ENCODE measurements at regions not wholly inside any gene's neighbourhood (a gene's known extent, or its start where the extent isn't known, plus 50 kb on each side); places are given as distances from the start of the nearest gene placed in this dataset.

- no peaks in the 10 kb centered on the region for H3K9me3 ChIP-seq (ENCODE audit: control insufficient read depth, low read depth, low read length)
- no peak for FAIRE-seq
- H3K27ac ChIP-seq (ENCODE audit: control insufficient read depth, insufficient read depth, low read length): no peak overlapping the region
- no peak overlapping the region for H3K9ac ChIP-seq (ENCODE audit: control insufficient read depth, extremely low read depth, insufficient read depth, low read length)
- DNase-seq (ENCODE audit: low read depth, low spot score): no peak
- H3K27me3 ChIP-seq (ENCODE audit: control insufficient read depth, extremely low read depth, insufficient read depth, low read length): no peaks in the 10 kb centered on the region
- dilution Hi-C loops (cut with MboI; ENCODE audit: extremely low pct_ligation_motif_present, low sequenced_read_pairs): no loop called here
- no peak overlapping the region for H3K4me3 ChIP-seq (ENCODE audit: control insufficient read depth in 2 of 3, extremely low read depth in 1 of 3, insufficient read depth in 2 of 3, low read depth in 1 of 3, low read length in 3 of 3)
- no peaks in the 10 kb centered on the region for H3K9me1 ChIP-seq (ENCODE audit: control insufficient read depth, extremely low read depth, insufficient read depth, low read length)
- no peaks in the 10 kb centered on the region for H3K36me3 ChIP-seq (ENCODE audit: control insufficient read depth in 2 of 2, extremely low read depth in 1 of 2, insufficient read depth in 2 of 2, low read length in 2 of 2)
- no peaks in the 10 kb centered on the region for H3K4me1 ChIP-seq (ENCODE audit: control insufficient read depth, extremely low read depth, insufficient read depth, low read length)
- no peaks in the 10 kb centered on the region for H4K20me1 ChIP-seq (ENCODE audit: control insufficient read depth, extremely low read depth, insufficient read depth, low read length)
- TF ChIP-seq EZH2 (IDR thresholded peaks at IDR 0.05; ENCODE audit: low read length) (no peak), CTCF (optimal IDR thresholded peaks at IDR 0.05 in 1 of 3, IDR thresholded peaks at IDR 0.05 in 1 of 3, conservative IDR thresholded peaks at IDR 0.05 in 1 of 3; ENCODE audit: extremely low read depth in 1 of 3, insufficient read depth in 2 of 3, low read length in 3 of 3) (no peak)
- H3K4me2 ChIP-seq (ENCODE audit: control insufficient read depth, extremely low read depth, insufficient read depth, low read depth, low read length): no peak overlapping the region
- H2AFZ ChIP-seq (ENCODE audit: control insufficient read depth, low read length): no peak overlapping the region
- no peaks in the 10 kb centered on the region for H3K79me2 ChIP-seq (ENCODE audit: control insufficient read depth, insufficient read depth, low read length)
Measured at GRCh38 chr12:87365423-87365822, 663.8 kb downstream of the C12orf50 start.

- no peaks in the 10 kb centered on the region for H3K27me3 ChIP-seq (ENCODE audit: control insufficient read depth, extremely low read depth, insufficient read depth, low read length)
- TF ChIP-seq EZH2 (IDR thresholded peaks at IDR 0.05; ENCODE audit: low read length): no peak
- no peak overlapping the region for H3K27ac ChIP-seq (ENCODE audit: control insufficient read depth, insufficient read depth, low read length)
- H2AFZ ChIP-seq (ENCODE audit: control insufficient read depth, low read length): no peak overlapping the region
- H3K4me2 ChIP-seq (ENCODE audit: control insufficient read depth, extremely low read depth, insufficient read depth, low read depth, low read length): no peak overlapping the region
- dilution Hi-C loops (cut with MboI; ENCODE audit: extremely low pct_ligation_motif_present, low sequenced_read_pairs): no loop called here
- H3K4me3 ChIP-seq (ENCODE audit: control insufficient read depth in 2 of 3, extremely low read depth in 1 of 3, insufficient read depth in 2 of 3, low read depth in 1 of 3, low read length in 3 of 3): no peak overlapping the region
- no peaks in the 10 kb centered on the region for H3K9me3 ChIP-seq (ENCODE audit: control insufficient read depth, low read depth, low read length)
- no peaks in the 10 kb centered on the region for H3K4me1 ChIP-seq (ENCODE audit: control insufficient read depth, extremely low read depth, insufficient read depth, low read length)
- H3K9me1 ChIP-seq (ENCODE audit: control insufficient read depth, extremely low read depth, insufficient read depth, low read length): no peaks in the 10 kb centered on the region
- no peak overlapping the region for H3K9ac ChIP-seq (ENCODE audit: control insufficient read depth, extremely low read depth, insufficient read depth, low read length)
- H4K20me1 ChIP-seq (ENCODE audit: control insufficient read depth, extremely low read depth, insufficient read depth, low read length): no peaks in the 10 kb centered on the region
- no peaks in the 10 kb centered on the region for H3K79me2 ChIP-seq (ENCODE audit: control insufficient read depth, insufficient read depth, low read length)
- DNase-seq (ENCODE audit: low read depth, low spot score) (no peak), FAIRE-seq (no peak)
- H3K36me3 ChIP-seq (ENCODE audit: control insufficient read depth in 2 of 2, extremely low read depth in 1 of 2, insufficient read depth in 2 of 2, low read length in 2 of 2): no peaks in the 10 kb centered on the region
Measured at GRCh38 chr12:87363497-87364084, 665.6 kb downstream of the C12orf50 start.

GRCh38 chr12:87349681-87350080 lies 679.5 kb downstream of the C12orf50 start:
- H3K9me3 ChIP-seq (ENCODE audit: control insufficient read depth, low read depth, low read length): no peaks in the 10 kb centered on the region
- no peaks in the 10 kb centered on the region for H3K9me1 ChIP-seq (ENCODE audit: control insufficient read depth, extremely low read depth, insufficient read depth, low read length)
- no peak overlapping the region for H3K9ac ChIP-seq (ENCODE audit: control insufficient read depth, extremely low read depth, insufficient read depth, low read length)
- DNase-seq (ENCODE audit: low read depth, low spot score) (no peak), FAIRE-seq (no peak)
- TF ChIP-seq CTCF (optimal IDR thresholded peaks at IDR 0.05 in 1 of 3, IDR thresholded peaks at IDR 0.05 in 1 of 3, conservative IDR thresholded peaks at IDR 0.05 in 1 of 3; ENCODE audit: extremely low read depth in 1 of 3, insufficient read depth in 2 of 3, low read length in 3 of 3): no peak
- TF ChIP-seq EZH2 (IDR thresholded peaks at IDR 0.05; ENCODE audit: low read length): no peak
- no peak overlapping the region for H3K4me3 ChIP-seq (ENCODE audit: control insufficient read depth in 2 of 3, extremely low read depth in 1 of 3, insufficient read depth in 2 of 3, low read depth in 1 of 3, low read length in 3 of 3)
- H3K27me3 ChIP-seq (ENCODE audit: control insufficient read depth, extremely low read depth, insufficient read depth, low read length): no peaks in the 10 kb centered on the region
- H3K4me1 ChIP-seq (ENCODE audit: control insufficient read depth, extremely low read depth, insufficient read depth, low read length): no peaks in the 10 kb centered on the region
- no peaks in the 10 kb centered on the region for H4K20me1 ChIP-seq (ENCODE audit: control insufficient read depth, extremely low read depth, insufficient read depth, low read length)
- no peaks in the 10 kb centered on the region for H3K36me3 ChIP-seq (ENCODE audit: control insufficient read depth in 2 of 2, extremely low read depth in 1 of 2, insufficient read depth in 2 of 2, low read length in 2 of 2)
- dilution Hi-C loops (cut with MboI; ENCODE audit: extremely low pct_ligation_motif_present, low sequenced_read_pairs): no loop called here
- no peak overlapping the region for H2AFZ ChIP-seq (ENCODE audit: control insufficient read depth, low read length)
- no peak overlapping the region for H3K4me2 ChIP-seq (ENCODE audit: control insufficient read depth, extremely low read depth, insufficient read depth, low read depth, low read length)
- no peaks in the 10 kb centered on the region for H3K79me2 ChIP-seq (ENCODE audit: control insufficient read depth, insufficient read depth, low read length)
- no peak overlapping the region for H3K27ac ChIP-seq (ENCODE audit: control insufficient read depth, insufficient read depth, low read length)

Measured in keratinocyte (primary cell).